C4-2B (cell line): ENCODE measurements at regions not wholly inside any gene's neighbourhood (a gene's known extent, or its start where the extent isn't known, plus 50 kb on each side); places are given as distances from the start of the nearest gene placed in this dataset.

ENCODE experiments used
- CTCF ChIP-seq: fragments of 450-650 bp; conservative IDR thresholded peaks from 2 replicates; pipeline ENCODE4 v1.5.1; 2017; ENCODE audit warnings: mild to moderate bottlenecking
- ZFX ChIP-seq: fragments of 450-650 bp; IDR thresholded peaks from 2 replicates; pipeline ENCODE4 v1.6.1; 2017

GRCh38 chr1:157195521-157196244 is 57.5 kb upstream of the ETV3 start:
- TF ChIP-seq CTCF = no peak
- TF ChIP-seq ZFX = no peak
